Memory B cell (primary cell): ENCODE measurements at regions not wholly inside any gene's neighbourhood (a gene's known extent, or its start where the extent isn't known, plus 50 kb on each side); places are given as distances from the start of the nearest gene placed in this dataset.

Source experiments
- ATAC-seq: fragments of 150-1000 bp; cut with Tn5 transposase; 2 replicates; pipeline ENCODE4 v1.10.0; 2021; ENCODE audit warnings: low read depth, mild to moderate bottlenecking, moderate library complexity
- DNase-seq, 2 donors: peaks; one replicate each; pipeline ENCODE4 v3.0.0; 2022; ENCODE audit warnings: low spot score in 2 of 2
- H3K27ac Mint-ChIP-seq: one replicate; pipeline ENCODE4 v1.8.0; 2022; ENCODE audit warnings: mild to moderate bottlenecking, moderate library complexity, mixed read lengths
- H3K27me3 Mint-ChIP-seq: one replicate; pipeline ENCODE4 v1.8.0; 2022; ENCODE audit warnings: mixed read lengths
- H3K36me3 Mint-ChIP-seq: one replicate; pipeline ENCODE4 v1.8.0; 2022; ENCODE audit warnings: mild to moderate bottlenecking, mixed read lengths
- H3K4me1 Mint-ChIP-seq: one replicate; pipeline ENCODE4 v1.8.0; 2022; ENCODE audit warnings: mixed read lengths
- H3K4me3 Mint-ChIP-seq: one replicate; pipeline ENCODE4 v1.8.0; 2022; ENCODE audit warnings: mild to moderate bottlenecking, moderate library complexity, mixed read lengths
- H3K9me3 Mint-ChIP-seq: one replicate; pipeline ENCODE4 v1.8.0; 2022; ENCODE audit warnings: mixed read lengths

DNA sequence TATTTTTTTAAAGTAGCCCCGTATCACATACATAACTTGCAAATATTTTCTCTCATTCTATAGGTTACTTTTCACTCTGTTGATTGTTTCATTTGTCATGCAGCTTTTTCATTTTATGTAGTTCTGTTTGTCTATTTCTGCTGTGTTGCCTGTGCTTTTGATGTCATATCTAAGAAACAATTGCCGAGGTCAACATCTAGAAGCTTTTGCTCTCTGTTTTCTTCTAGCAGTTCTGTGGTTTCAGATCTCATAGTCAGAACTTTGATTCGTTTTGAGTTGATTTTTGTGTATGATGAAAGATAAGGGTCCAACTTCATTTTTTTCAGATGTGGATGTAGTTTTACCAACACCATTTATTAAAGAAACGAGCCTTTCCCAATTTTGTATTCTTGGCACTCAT is 79.5 kb downstream of the CD200 start:
- Mint-ChIP-seq H3K27me3 (no peaks in the 10 kb centered on the region), H3K9me3 (peaks cover 1% of the 10 kb centered on the region), H3K36me3 (no peaks in the 10 kb centered on the region), H3K4me1 (peaks cover 18% of the 10 kb centered on the region), H3K27ac (no peak overlapping the region), H3K4me3 (no peak overlapping the region)
- DNase-seq, result no peak
- ATAC-seq, result no peak

DNA sequence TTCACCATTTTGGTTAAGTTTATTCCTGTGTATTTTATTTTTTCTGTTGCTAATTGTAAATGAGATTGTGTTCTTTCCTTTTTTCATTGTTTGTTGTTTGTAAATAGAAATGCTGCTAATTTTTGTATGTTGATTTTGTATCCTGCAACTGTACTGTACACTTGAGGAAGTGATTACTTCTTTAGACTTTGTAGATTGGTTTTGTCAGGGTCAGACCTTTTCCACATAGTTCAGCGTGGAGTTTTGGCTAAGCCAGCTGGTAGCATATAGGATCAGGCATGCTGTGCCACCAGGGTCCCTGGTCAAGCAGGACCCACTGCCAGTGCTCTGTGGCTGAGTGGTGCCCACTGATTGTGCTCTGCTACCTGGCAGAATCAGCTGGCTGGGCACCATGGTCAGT is 80.1 kb downstream of the CD200 start:
- Mint-ChIP-seq H3K27ac (peak overlapping the region; percentile 56), H3K9me3 (peaks cover 1% of the 10 kb centered on the region), H3K4me3 (peak overlapping the region; percentile 60), H3K4me1 (peaks cover 14% of the 10 kb centered on the region), H3K36me3 (no peaks in the 10 kb centered on the region), H3K27me3 (no peaks in the 10 kb centered on the region)
- ATAC-seq, result peak; percentile 39
- no peak for DNase-seq

- H3K36me3 Mint-ChIP-seq, result no peaks in the 10 kb centered on the region
- no peaks in the 10 kb centered on the region for H3K27me3 Mint-ChIP-seq
- no peak overlapping the region for H3K4me3 Mint-ChIP-seq
- DNase-seq (no peak), ATAC-seq (no peak)
- peak overlapping the region; percentile 56 for H3K27ac Mint-ChIP-seq
- peaks cover 14% of the 10 kb centered on the region for H3K4me1 Mint-ChIP-seq
- peaks cover 1% of the 10 kb centered on the region for H3K9me3 Mint-ChIP-seq
These were observed 80.8 kb downstream of the CD200 start for GRCh38 chr3:112413722-112414121.
